C4-2B (cell line): ENCODE measurements at regions not wholly inside any gene's neighbourhood (a gene's known extent, or its start where the extent isn't known, plus 50 kb on each side); places are given as distances from the start of the nearest gene placed in this dataset.

ENCODE experiments used
- H3K27ac ChIP-seq: fragments of 450-650 bp; 2 replicates; pipeline ENCODE4 v1.5.1; 2017
- CTCF ChIP-seq: fragments of 450-650 bp; conservative IDR thresholded peaks from 2 replicates; pipeline ENCODE4 v1.5.1; 2017; ENCODE audit warnings: mild to moderate bottlenecking
- ZFX ChIP-seq: fragments of 450-650 bp; IDR thresholded peaks from 2 replicates; pipeline ENCODE4 v1.6.1; 2017

GRCh38 chr1:30379684-30380624 lies 343.4 kb downstream of the MATN1 start:
- no peak overlapping the region for H3K27ac ChIP-seq
- TF ChIP-seq ZFX (no peak), CTCF (peak; percentile 95)

GRCh38 chr1:30378991-30379581 lies 344.3 kb downstream of the MATN1 start:
- no peak for TF ChIP-seq CTCF
- TF ChIP-seq ZFX, result no peak
- H3K27ac ChIP-seq, result no peak overlapping the region

- H3K27ac ChIP-seq, result no peak overlapping the region
Measured at GRCh38 chr1:30378003-30378596, 345.3 kb downstream of the MATN1 start.

GRCh38 chr1:30377230-30378002 lies 346.0 kb downstream of the MATN1 start:
- TF ChIP-seq CTCF (no peak), ZFX (no peak)
- H3K27ac ChIP-seq, result no peak overlapping the region

More at GRCh38 chr1:30378003-30378596, 345.3 kb downstream of the MATN1 start:
- TF ChIP-seq ZFX, result no peak

- TF ChIP-seq CTCF (no peak), ZFX (no peak)
- no peak overlapping the region for H3K27ac ChIP-seq
Measured at GRCh38 chr1:30376054-30376697, 347.2 kb downstream of the MATN1 start.

- no peak overlapping the region for H3K27ac ChIP-seq
Measured at GRCh38 chr1:30375156-30375555, 348.2 kb downstream of the MATN1 start.

More at GRCh38 chr1:30375156-30375555, 348.2 kb downstream of the MATN1 start:
- TF ChIP-seq ZFX (no peak), CTCF (no peak)
